Caco-2 (cell line): ENCODE measurements at regions not wholly inside any gene's neighbourhood (a gene's known extent, or its start where the extent isn't known, plus 50 kb on each side); places are given as distances from the start of the nearest gene placed in this dataset.
A peak's percentile ranks its signal among the peaks of the same experiment; 100 is the strongest.
"Not testable (repeated sequence)": the region's sequence is repeated elsewhere in the genome, so short reads cannot be mapped to it uniquely, and the experiment has no call there.

Experiments used
- BruUV-seq: library from RNA; stranded (reverse); fragments of 400-500 nt; replicated peaks from 2 replicates; lab custom pipeline; 2021; lab: Mats Ljungman, UMichigan
- CTCF ChIA-PET: fragments of 300-600 bp; sonication (Branson Sonifier 250); formaldehyde crosslinking; loops from one replicate; lab custom pipeline; 2022; ENCODE audit warnings: antibody characterized with exemption; lab: Charles Lee
- POLR2A ChIA-PET: fragments of 300-600 bp; sonication (Branson Sonifier 250); formaldehyde crosslinking; loops from one replicate; lab custom pipeline; 2022; ENCODE audit warnings: antibody characterized with exemption; lab: Charles Lee
- DNase-seq, 2 experiments: peaks; one replicate each; pipeline versions ENCODE4 v3.0.0 to v3.0.0-alpha.2; 2020 to 2022
- H3K27me3 ChIP-seq: replicated peaks from 2 replicates; pipeline ENCODE4 v1.6.0; 2011; ENCODE audit warnings: low read length; ENCODE audit not compliant: control insufficient read depth, insufficient read depth
- H3K36me3 ChIP-seq: 2 replicates; pipeline ENCODE4 v1.5.1; 2011; ENCODE audit warnings: low read length; ENCODE audit not compliant: control insufficient read depth, insufficient read depth
- H3K4me1 ChIP-seq: fragments of 250-450 bp; sonication (Bioruptor Pico); 2 replicates; pipeline ENCODE4 v1.5.1; 2020; ENCODE audit warnings: mild to moderate bottlenecking
- H3K4me3 ChIP-seq: 2 replicates; pipeline ENCODE4 v1.5.1; 2011; ENCODE audit warnings: low read depth, mild to moderate bottlenecking, control low read depth, low read length
- H3K9me3 ChIP-seq: fragments of 250-450 bp; sonication (Bioruptor Pico); 2 replicates; pipeline ENCODE4 v1.5.1; 2020; ENCODE audit warnings: mild to moderate bottlenecking, moderate library complexity
- H3K27ac Mint-ChIP-seq: one replicate; pipeline ENCODE4 v1.8.0; 2022; ENCODE audit warnings: mixed read lengths; ENCODE audit not compliant: unreplicated experiment
- H3K27me3 Mint-ChIP-seq: one replicate; pipeline ENCODE4 v1.8.0; 2022; ENCODE audit warnings: mixed read lengths; ENCODE audit not compliant: insufficient read depth, unreplicated experiment
- H3K36me3 Mint-ChIP-seq: one replicate; pipeline ENCODE4 v1.8.0; 2022; ENCODE audit warnings: mild to moderate bottlenecking, mixed read lengths; ENCODE audit not compliant: insufficient read depth, unreplicated experiment
- H3K4me1 Mint-ChIP-seq: one replicate; pipeline ENCODE4 v1.8.0; 2022; ENCODE audit warnings: low read depth, mixed read lengths; ENCODE audit not compliant: unreplicated experiment
- H3K4me3 Mint-ChIP-seq: one replicate; pipeline ENCODE4 v1.8.0; 2022; ENCODE audit warnings: mild to moderate bottlenecking, moderate library complexity, mixed read lengths; ENCODE audit not compliant: unreplicated experiment
- H3K9me3 Mint-ChIP-seq: one replicate; pipeline ENCODE4 v1.8.0; 2022; ENCODE audit warnings: mixed read lengths; ENCODE audit not compliant: unreplicated experiment
- intact Hi-C: fragments of 100-400 bp; cut with micrococcal nuclease; formaldehyde crosslinking; loops from one replicate; pipeline ENCODE4 v1.10.0; 2022; ENCODE audit not compliant: unreplicated experiment

GRCh38 chr16:88231839-88232238 lies 150.9 kb upstream of the ZNF469 start:
- H3K9me3 Mint-ChIP-seq, H3K36me3 ChIP-seq, CTCF ChIA-PET, H3K27ac Mint-ChIP-seq, H3K4me3 Mint-ChIP-seq, H3K9me3 ChIP-seq, H3K27me3 Mint-ChIP-seq, H3K4me3 ChIP-seq, POLR2A ChIA-PET, intact Hi-C loops, BruUV-seq, DNase-seq, H3K27me3 ChIP-seq: not testable (repeated sequence)
- H3K36me3 Mint-ChIP-seq, result peaks cover 14% of the 10 kb centered on the region
- peaks cover 23% of the 10 kb centered on the region for H3K4me1 ChIP-seq
- peaks cover 10% of the 10 kb centered on the region for H3K4me1 Mint-ChIP-seq

- H3K36me3 ChIP-seq, intact Hi-C loops, H3K9me3 Mint-ChIP-seq, H3K27me3 Mint-ChIP-seq, H3K4me3 ChIP-seq, POLR2A ChIA-PET, H3K4me3 Mint-ChIP-seq, CTCF ChIA-PET, BruUV-seq, H3K9me3 ChIP-seq, H3K27me3 ChIP-seq, H3K27ac Mint-ChIP-seq, DNase-seq: not testable (repeated sequence)
- peaks cover 23% of the 10 kb centered on the region for H3K4me1 ChIP-seq
- H3K36me3 Mint-ChIP-seq, result peaks cover 14% of the 10 kb centered on the region
- H3K4me1 Mint-ChIP-seq, result peaks cover 12% of the 10 kb centered on the region
Observed at GRCh38 chr16:88232401-88233258, 150.1 kb upstream of the ZNF469 start.

- POLR2A ChIA-PET, DNase-seq, H3K4me3 Mint-ChIP-seq, H3K4me3 ChIP-seq, BruUV-seq, H3K27me3 ChIP-seq, H3K9me3 Mint-ChIP-seq, H3K27me3 Mint-ChIP-seq, intact Hi-C loops, CTCF ChIA-PET, H3K9me3 ChIP-seq, H3K36me3 ChIP-seq: not testable (repeated sequence)
- H3K27ac Mint-ChIP-seq, result peak overlapping the region; percentile 88
- peaks cover 23% of the 10 kb centered on the region for H3K4me1 ChIP-seq
- H3K36me3 Mint-ChIP-seq, result peaks cover 14% of the 10 kb centered on the region
- H3K4me1 Mint-ChIP-seq, result peaks cover 18% of the 10 kb centered on the region
Observed at GRCh38 chr16:88233621-88234420, 148.9 kb upstream of the ZNF469 start.

- POLR2A ChIA-PET, H3K36me3 ChIP-seq, H3K9me3 ChIP-seq, intact Hi-C loops, BruUV-seq, CTCF ChIA-PET, H3K27me3 Mint-ChIP-seq, H3K4me3 ChIP-seq, H3K9me3 Mint-ChIP-seq, DNase-seq, H3K27me3 ChIP-seq: not testable (repeated sequence)
- Mint-ChIP-seq H3K4me1 (peaks cover 18% of the 10 kb centered on the region), H3K36me3 (peaks cover 14% of the 10 kb centered on the region), H3K4me3 (peak overlapping the region; percentile 50), H3K27ac (peak overlapping the region; percentile 88)
- H3K4me1 ChIP-seq, result peaks cover 23% of the 10 kb centered on the region
Observed at GRCh38 chr16:88234421-88235271, 148.1 kb upstream of the ZNF469 start.

GRCh38 chr16:88235691-88236090 lies 147.1 kb upstream of the ZNF469 start:
- H3K9me3 ChIP-seq, H3K36me3 ChIP-seq, H3K27me3 Mint-ChIP-seq, BruUV-seq, intact Hi-C loops, H3K4me3 ChIP-seq, CTCF ChIA-PET, H3K27me3 ChIP-seq, H3K9me3 Mint-ChIP-seq: not testable (repeated sequence)
- H3K4me3 Mint-ChIP-seq, result peak overlapping the region; percentile 50
- peaks cover 14% of the 10 kb centered on the region for H3K36me3 Mint-ChIP-seq
- peak overlapping the region; percentile 88 for H3K27ac Mint-ChIP-seq
- peak; percentile 80 to 93 for DNase-seq
- POLR2A ChIA-PET, result interaction anchor here (1.5 kb wide), 1 partner anchor 285 kb away, joined by 3 read pairs; the partner anchor contains the start of gene BANP
- H3K4me1 Mint-ChIP-seq, result peaks cover 18% of the 10 kb centered on the region
- peaks cover 23% of the 10 kb centered on the region for H3K4me1 ChIP-seq

- DNase-seq, result peak; percentile 87 to 93
- POLR2A ChIA-PET, result interaction anchor here (1.5 kb wide), 1 partner anchor 285 kb away, joined by 3 read pairs; the partner anchor contains the start of gene BANP
- H3K27me3 Mint-ChIP-seq, CTCF ChIA-PET, H3K9me3 ChIP-seq, H3K9me3 Mint-ChIP-seq, H3K4me3 ChIP-seq, H3K36me3 ChIP-seq, intact Hi-C loops, H3K27me3 ChIP-seq: not testable (repeated sequence)
- peaks cover 18% of the 10 kb centered on the region for H3K4me1 Mint-ChIP-seq
- H3K36me3 Mint-ChIP-seq, result peaks cover 14% of the 10 kb centered on the region
- H3K27ac Mint-ChIP-seq, result peak overlapping the region; percentile 88
- peaks cover 23% of the 10 kb centered on the region for H3K4me1 ChIP-seq
- H3K4me3 Mint-ChIP-seq, result peak overlapping the region; percentile 50
- TSS peak; percentile 77 for BruUV-seq
Observed at GRCh38 chr16:88236229-88236628, 146.5 kb upstream of the ZNF469 start.
